ENCODE measurements at regions not wholly inside any gene's neighbourhood (a gene's known extent, or its start where the extent isn't known, plus 50 kb on each side); places are given as distances from the start of the nearest gene placed in this dataset.
"Not testable (repeated sequence)": the region's sequence is repeated elsewhere in the genome, so short reads cannot be mapped to it uniquely, and the experiment has no call there.

DNA sequence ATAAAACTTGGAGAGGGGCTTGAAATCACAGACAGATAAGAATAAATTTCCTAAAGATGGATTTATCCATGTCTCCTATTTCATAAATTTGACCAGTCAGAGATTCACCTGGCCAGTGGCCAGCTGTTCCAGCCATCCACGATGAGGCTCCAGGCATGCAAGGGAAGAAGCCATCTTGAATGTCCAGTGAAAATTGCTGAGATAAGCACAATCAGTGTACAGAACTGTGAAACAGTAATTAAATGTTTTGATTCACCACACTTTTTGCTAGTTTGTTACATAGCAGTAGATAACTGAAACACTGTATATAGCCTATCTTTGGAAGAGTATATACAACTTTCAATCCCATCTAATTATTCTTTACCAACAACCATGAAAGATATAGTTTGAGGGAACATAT, 163.5 kb downstream of the HINT1 start:
- no peak for DNase-seq

DNA sequence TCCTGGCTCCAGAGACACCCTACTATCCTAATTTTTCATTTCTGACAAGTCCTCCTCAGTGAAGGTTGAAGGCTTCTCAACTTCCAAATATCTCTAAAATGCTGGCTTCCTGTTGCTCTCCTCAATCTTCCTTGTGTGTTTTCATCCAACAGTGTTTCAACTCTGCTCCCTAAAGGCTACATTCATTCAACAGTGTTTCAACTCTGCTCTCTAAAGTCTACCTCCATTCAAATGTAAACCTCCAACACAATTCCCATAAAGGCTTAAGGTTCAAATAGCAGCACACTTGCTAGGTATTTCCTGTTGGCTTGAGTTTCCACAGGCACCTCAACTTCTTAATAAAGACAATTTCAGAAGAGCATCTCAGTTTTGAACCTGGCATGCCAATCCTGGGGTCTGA, 164.8 kb downstream of the HINT1 start:
- DNase-seq = no peak

DNA sequence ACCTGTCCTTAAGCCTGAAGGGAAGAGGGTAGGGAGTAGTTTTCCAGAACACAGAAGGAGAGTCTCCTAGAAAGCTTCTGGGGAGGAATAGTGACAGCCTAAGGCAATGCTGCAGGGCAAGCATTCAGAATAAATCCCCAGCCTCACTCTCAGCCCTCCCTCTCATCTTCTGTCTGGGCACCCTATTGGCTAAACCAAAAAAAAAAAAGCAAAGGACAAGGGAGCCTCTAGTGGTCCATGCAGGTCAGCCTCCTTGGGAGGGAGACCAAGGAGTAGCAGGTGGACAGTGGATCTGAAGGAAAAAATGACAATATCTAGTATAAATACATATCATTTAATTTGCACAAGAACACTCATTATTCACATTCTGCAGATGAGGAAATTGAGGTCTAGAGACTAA, 168.3 kb downstream of the HINT1 start:
- DNase-seq = not testable (repeated sequence)

DNA sequence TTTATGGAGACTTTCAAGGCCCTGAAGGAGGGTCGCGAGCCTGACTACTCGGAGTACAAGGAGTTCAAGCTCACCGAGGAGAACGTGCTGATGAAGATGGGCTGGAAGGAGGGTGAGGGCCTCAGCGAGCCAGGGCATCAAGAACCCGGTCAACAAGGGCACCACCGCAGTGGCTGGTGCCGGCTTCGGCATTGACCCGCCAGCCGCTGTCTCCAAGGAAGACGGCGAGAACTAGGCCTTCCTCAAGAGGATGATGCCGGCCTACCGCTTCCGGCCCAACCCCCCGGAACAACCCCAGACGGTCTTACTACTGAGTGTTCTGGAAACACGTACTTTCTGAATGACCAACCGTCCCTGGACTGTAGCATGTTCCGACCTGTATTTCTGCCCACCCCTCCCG, 169.2 kb downstream of the HINT1 start:
- DNase-seq = no peak

DNA sequence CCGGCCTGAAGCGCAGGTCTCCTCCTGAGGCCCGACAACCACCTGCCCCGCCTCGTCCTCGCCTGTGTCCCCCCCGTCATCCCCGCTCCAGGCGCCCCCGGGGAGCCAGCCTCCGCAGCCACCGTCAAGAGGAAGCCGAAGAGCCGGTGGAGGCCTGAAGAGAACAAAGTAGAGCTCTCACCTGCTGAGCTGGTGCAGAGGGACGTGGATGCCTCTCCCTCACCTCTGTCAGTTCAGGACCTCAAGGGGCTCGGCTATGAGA, 169.9 kb downstream of the HINT1 start:
- DNase-seq = no peak

DNA sequence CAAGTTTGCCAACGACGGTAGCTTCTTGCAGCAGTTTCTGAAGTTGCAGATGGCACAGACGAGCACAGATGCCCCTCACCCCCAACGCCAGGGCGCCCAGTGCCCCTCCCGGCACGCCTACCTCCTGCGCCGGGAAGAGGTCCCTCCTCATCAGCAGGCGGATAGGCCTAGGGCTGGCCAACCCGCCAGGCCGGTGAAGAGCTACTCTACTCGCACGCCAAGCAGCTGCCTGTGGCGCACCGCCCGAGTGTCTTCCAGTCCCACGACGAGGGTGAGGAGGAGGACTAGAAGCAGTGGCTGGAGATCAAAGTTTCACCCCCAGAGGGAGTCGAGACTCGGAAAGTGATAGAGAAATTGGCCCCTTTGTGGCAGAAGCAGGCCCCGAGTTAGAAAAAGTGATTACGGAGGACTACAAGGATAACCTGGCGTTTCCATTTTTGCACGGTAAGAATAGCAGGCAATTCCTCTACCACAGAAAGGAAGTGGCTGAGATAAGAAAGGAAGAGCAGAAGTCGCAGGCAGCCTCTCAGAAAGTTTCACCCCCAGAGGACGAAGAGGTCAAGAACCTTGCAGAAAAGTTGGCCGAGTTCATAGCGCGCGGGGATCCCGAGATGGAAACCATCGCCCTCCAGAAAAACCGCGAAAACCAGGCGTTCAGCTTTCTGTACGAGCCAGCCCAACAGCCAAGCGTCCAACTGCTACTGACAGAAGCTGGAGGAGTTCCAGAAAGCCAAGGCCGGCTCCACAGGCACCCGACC, 170.4 kb downstream of the HINT1 start:
- DNase-seq = no peak

DNA sequence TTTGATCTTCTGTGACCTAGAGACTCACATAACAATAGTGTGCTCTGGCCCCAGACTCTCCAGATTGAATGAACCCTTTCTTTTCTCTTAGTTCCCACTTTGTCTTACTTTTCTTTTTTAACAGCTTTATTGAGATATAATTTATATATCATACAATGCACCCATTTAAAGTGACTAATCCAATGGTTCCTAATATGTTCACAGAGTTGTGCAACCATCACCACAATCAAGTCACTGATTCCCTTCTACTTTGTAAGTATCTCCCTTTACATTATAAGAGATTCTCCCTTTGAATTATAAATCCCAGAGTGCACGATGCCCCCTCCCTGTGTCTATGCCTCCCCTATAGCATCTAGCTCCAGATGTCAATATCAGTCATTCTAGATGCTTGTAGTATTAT, 172.4 kb downstream of the HINT1 start:
- DNase-seq = no peak

DNA sequence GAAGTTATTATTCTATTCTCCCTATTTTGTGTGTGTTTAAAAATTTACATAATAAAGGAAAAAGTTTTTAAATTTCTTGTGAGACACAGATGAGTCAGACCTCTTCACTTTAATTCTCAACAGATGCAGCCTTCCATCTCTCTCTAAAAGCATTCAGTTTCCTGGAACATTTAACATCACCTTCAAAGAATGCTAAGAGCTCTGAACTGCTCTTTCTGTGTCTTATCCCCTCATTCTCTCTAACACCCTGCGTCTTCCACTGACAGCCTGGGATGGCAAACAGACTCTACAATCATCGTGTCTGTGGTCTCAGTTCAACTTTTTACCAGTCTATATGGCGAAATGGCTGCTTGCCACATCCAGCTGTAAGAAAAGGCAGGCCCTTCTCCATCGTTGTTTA, 173.0 kb downstream of the HINT1 start:
- no peak for DNase-seq

DNA sequence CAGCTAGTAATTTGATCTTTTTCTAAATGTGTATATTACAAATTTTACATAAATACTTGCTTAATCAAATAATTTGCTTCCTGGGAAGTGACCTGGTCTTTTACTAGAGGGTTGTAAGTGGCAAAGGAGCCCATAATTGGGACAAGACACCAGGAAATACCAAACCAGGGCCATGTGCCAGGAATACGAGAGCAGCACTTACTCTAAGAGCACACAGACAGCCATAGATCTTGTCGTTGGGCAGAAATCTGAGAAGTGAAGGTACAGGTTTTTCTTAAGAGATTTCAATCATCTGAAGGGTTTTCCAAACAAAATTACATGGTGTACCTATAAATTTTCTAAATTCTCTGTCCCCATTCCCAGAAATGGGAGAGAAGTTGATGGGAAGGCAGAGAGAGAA, 179.3 kb downstream of the HINT1 start:
- no peak for DNase-seq

DNA sequence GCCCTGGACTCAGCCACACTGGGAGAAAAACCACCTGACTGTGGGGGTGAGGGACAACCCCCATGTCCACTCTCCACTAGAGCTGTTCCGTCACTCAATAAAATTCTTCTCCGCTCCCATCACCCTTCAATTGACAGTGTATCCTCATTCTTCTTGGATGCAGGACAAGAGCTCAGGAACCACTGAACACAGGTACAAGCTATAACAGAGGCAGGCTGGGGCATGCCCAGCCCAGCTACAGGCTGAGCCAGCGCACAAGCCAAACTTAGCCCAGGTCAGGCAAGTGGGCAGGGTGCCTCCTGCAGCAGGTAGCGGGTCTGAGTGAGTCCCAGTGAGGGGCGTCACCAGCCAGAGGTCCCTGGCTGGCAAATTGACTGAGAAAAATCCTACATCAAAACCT, 183.4 kb downstream of the HINT1 start:
- DNase-seq = no peak

DNA sequence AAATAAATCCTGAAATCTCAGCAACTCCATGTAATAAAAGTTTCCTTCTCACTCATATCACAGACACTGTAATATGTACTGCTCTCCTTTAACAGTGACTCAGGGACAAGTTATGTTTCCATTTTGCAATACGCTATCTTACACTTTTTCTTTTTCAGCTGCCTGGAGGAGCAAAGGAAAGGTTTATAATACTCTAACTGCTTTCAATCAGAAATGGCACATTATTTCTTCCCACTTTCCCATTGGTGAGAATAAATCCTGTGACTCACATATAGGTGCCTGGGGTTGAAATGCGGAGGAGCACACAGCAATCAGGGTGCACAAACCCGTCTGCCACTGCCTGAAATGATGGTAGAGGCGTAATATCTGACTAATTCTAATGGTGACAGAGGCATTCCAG, 186.6 kb downstream of the HINT1 start:
- no peak for DNase-seq

DNA sequence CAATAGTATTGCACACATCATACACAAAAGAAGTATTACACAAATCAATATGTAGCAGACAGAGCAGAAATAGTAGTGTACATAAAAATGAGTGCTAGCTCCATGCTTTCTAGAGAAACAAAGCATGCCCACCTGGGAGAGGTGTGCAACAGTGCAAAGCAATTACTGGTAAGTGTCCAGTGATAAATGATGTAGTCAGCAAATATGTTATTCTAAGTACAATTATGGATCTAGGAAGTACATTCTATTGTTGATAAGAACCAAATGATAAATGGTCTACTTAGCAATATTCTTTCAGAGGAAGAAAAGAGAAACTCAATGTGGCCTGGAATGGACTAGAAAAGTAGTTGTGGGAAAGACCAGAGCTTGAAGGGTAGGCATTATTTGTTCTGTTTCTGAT, 188.6 kb downstream of the HINT1 start:
- DNase-seq = no peak

DNA sequence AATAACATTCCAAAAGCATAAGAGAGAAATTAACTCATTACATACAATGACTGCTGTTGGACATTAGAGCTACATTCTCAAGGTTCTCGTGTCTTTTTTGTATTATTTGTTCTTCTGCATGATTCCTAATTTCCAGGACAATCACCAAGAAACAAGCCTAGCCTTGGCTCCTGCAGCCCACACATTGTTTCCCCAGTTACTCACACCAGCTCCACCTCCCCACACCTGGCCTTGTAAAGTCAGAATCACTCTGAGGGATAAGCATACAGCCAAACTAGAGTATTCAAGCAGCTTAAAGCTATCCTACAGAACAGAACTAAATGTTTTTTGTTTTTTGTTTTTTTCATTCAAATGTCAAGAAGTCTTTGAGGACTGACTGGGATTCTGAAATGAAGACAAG, 189.2 kb downstream of the HINT1 start:
- DNase-seq = no peak

DNA sequence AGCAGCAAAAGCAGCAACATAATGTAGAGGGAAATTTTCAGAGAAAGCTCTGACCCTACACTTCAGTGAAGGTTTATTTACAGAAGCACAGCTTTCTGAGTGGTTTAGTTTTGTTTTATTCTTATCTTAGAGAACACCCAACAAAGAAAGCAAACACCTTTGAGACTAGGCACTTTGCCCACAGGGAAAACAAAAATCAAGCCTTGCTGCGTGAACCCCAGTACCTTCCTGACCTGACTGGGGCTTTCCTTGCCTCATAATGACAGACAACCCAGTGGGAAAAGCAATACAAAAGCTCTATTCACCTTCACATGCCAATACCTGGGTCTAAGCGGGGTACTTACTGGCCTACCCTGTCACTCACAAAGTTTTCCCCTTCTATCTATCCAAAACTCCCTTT, 189.8 kb downstream of the HINT1 start:
- no peak for DNase-seq

DNA sequence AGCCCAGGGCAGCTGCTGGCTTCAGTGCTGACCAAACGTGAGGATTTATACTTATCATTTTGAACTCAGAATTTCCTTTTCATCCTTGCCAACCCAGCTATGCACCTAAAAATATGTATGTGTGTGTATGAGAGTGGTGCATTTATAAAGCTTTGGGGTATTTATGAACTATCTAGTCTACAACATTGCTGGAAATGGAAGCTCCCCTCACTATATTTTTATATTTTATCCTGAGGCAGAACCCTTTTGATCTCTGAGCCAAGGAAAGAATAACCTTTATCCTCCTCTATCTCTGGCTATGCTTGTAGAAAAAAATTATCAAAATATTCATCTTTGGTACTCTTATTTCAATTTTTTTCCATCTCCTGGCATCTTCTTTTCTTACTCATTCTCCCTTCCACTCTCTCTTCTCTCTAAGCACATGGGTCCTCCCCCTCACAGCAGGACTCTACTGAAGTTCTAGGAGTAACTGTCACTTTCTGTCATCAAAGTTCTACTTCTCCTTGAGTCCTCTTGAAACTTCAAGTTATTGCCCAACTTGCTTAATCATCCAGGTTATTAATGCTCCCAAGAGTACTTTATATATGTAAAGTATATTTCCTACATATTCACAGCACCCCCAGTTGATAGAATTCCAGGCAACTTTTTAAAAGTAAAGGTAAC, 190.9 kb downstream of the HINT1 start:
- no peak for DNase-seq

DNA sequence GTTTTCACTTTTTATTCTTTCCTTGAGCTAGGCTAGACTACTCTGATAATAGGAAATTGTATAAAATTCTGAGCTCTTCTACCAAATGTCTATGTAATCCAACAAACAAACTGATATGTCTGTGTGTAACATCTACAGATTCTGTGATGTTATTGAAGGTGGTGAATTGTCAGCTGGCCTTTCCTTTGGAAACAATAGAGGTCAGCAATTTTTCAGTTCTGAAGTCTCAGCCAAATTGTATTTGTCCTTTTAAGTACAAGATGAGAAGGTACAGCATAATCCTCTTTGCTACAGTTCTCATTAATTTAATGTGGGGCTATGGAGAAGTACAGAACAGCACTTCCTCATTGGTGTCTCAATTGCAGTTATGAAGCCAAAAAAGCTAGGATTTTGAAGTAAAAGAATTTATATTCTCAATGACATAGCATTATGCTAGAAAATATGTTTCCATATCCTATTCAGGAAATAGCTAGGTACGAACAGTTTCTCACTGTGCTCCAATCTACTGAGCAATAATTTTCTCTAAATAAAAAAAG, 198.0 kb downstream of the HINT1 start:
- DNase-seq = no peak

DNA sequence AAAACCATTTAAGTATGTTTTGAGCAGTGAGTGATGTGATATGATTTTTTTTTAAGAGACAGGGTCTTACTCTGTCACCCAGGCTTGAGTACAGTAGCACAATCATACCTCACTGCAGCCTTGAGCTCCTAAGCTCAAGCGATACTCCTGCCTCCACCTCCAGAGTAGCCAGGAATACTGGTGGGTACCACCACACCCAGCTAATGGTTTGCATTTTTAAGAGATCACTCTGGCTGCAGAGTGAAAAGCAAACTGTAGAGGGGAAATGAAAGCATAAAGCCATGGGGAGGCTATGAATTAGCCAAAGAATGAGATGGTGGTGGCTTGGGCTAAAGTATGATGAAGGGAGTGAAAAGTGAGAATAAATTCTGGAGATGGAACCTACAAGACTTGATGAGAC, 199.1 kb downstream of the HINT1 start:
- no peak for DNase-seq

DNA sequence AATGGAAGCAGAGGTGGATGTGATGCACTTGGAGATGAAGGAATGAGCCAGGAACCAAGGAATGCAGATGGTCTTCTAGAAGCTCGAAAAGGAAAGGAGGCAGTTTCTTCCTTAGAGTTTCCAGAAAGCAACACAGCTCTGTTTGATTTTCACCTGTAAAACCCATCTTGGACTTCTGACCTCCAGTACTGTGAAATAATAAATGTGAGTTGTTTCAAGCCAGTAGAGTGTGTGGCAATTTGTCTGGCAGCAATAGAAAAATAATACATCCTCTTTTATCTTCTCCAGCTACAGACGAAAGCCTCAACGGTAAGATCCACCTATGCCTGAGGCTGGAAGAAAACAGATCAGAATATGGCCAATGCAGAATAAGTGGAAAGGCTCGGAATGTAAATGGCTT, 199.7 kb downstream of the HINT1 start:
- no peak for DNase-seq

DNA sequence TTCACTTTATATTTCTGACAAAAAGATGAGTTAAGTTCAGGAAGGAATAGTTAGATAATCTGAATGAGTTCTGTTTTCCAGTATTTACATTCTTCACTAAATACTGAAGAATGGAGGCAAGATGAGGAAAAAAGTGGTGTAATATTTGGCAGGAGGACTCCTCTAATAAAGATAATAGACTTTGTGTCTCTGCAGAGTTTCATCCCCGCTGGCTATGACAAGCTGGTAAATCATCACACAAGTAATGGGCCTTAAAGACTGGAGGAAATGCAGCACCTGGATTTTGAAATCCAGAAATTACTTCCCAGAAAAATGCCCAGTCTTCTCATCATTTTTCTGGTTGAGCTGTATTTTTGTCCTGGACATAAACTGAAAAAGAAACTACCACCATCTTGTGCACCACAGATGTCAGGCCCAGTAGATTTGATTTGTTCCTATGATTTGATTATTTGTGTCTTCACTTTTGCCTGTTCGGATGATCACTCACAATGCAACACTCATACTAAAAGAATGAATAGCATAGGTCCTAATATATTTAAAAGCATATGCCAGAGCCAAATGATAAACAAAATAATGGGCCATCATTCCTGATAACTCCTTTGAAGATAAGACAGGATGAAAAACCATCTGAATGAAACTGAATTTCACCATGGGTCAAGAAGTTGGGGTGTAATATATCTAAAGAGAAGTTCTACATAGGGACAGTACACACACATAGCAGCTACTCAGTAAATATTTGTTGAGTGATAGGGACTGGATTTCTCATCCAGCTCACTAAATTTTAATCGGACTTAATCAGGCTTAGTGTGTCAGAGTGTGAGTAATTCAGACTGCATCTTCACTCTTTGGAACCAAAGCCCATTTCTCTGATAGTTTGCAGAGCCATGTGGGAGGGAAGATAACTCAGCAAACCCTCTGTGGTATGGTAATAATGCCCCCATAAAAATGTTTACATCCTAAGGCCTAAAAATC, 200.5 kb downstream of the HINT1 start:
- DNase-seq = no peak

DNA sequence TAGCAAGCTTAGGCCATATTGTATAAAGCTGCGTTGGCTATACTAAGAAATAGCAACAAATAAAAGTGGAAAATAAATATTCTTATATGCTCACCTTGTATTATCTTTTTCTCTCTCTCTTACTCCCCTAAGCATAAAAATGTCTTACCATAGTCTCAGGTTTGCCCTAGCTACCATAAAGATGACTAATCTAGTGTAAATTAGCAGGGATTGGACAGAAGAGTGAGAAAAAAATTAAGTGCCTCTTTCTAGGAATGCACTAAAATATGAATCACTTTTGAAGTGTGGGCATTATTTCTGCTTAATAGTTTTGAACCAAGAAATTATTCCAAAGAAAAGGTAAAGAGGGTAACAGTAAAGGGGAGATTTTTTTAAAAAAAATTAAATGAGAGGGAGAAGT, 201.3 kb downstream of the HINT1 start:
- no peak for DNase-seq

DNA sequence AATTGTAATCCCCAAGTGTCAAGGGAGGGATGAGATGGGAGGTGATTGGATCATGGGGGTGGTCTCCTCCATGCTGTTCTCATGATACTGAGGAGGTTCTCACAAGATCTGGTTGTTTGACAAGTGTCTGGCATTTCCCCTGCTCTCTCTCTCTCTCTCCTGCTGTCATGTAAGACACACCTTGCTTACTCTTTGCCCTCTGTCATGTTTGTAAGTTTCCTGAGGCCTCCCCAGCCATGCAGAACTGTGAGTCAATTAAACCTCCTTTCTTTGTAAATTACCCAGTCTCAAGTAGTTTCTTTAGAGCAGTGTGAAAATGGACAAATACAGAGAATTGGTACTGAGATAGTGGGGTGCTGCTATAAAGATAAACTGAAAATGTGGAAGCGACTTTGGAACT, 207.9 kb downstream of the HINT1 start:
- DNase-seq = no peak

DNA sequence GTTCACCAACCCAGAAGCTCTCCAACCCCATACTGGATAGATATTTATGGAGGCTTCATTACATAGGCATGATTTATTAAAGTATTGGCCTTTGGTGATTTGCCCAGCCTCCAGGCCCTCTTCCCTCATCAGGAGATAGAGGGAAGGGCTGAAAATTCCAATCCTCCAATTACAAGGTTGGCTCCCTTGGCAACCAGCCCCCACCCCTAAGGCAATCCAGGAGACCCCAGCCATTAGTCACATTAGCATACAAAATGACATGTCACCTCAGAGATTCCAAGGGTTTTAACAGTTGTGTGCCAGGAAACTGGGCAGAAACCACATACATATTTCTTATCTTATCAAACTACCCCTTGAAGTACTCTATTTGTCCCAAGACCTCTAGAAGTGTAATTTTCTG, 210.0 kb downstream of the HINT1 start:
- DNase-seq = no peak

DNA sequence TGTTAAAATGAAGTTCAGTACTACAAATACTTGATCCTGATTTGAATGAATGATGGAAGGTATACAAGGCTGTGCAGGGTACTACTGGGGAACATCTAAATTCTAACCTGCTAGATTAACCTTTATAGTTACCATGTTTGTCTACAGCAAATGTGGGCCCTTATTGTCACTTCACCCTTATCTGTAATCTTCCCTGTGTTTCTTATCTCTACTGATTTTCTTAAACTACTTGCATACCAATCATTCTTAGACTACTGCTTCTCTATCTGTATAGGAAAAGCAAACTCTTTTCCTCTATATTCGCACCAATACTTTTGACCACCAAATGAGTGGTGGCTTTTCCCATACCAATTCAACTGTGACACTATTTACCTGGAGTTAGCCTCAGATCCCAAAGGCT, 210.7 kb downstream of the HINT1 start:
- no peak for DNase-seq

DNA sequence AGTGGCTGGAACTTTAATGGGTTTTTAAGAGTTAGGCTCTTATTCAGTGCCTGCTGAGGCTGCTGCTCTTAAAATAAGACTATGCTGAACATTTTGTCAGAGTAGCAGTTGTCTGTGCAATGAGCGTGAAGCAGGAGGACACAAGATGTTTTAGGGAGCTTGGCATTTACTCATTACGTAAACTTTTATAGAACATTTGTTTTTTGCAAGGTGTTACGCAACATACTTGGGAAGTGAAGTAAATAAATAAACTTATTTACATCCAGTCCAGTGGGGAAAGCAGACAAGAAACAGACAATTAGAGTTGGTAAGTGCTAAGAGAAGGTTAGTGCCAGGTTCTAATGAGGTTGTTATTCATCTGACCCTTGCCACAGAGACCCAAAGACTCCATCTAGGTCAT, 226.0 kb downstream of the HINT1 start:
- DNase-seq = no peak
